ENCODE measurements at regions not wholly inside any gene's neighbourhood (a gene's known extent, or its start where the extent isn't known, plus 50 kb on each side); places are given as distances from the start of the nearest gene placed in this dataset.

- no peak for TF ChIP-seq MAX (IDR thresholded peaks at IDR 0.05)
- no peak for TF ChIP-seq SP2 (IDR thresholded peaks at IDR 0.05; ENCODE audit: low read length)
- TF ChIP-seq SUZ12 (IDR thresholded peaks at IDR 0.05; ENCODE audit: low read length), result no peak
- no peak for TF ChIP-seq TAF1 (IDR thresholded peaks at IDR 0.05; ENCODE audit: low read depth, low read length)
- TF ChIP-seq ATF2 (IDR thresholded peaks at IDR 0.05; ENCODE audit: low read length), result no peak
- TF ChIP-seq SIN3A (conservative IDR thresholded peaks at IDR 0.05 in 1 of 2, IDR thresholded peaks at IDR 0.05 in 1 of 2; ENCODE audit: low read depth in 1 of 2, low read length in 2 of 2), result no peak
- TF ChIP-seq RNF2 (IDR thresholded peaks at IDR 0.05; ENCODE audit: borderline replicate concordance, low read depth, low read length, missing control alignments, poor library complexity, severe bottlenecking), result no peak
- no peak for TF ChIP-seq RBBP5 (IDR thresholded peaks at IDR 0.05; ENCODE audit: borderline replicate concordance, low read depth, low read length)
Observed at GRCh38 chr14:105962532-105962931, 436.1 kb downstream of the TMEM121 start (continued).

Data from H1 (cell line).